MM.1S (cell line): ENCODE measurements at regions not wholly inside any gene's neighbourhood (a gene's known extent, or its start where the extent isn't known, plus 50 kb on each side); places are given as distances from the start of the nearest gene placed in this dataset.

Source experiments
- DNase-seq: peaks from one replicate; pipeline ENCODE4 v3.0.0-alpha.2; 2015
- H2AFZ ChIP-seq: fragments of 300-600 bp; sonication (generic); 2 replicates; pipeline ENCODE4 v1.6.0; 2016; ENCODE audit warnings: antibody characterized with exemption, low read length
- H3F3A ChIP-seq: fragments of 300-600 bp; sonication (generic); 2 replicates; pipeline ENCODE4 v1.6.1; 2016; ENCODE audit warnings: mild to moderate bottlenecking, antibody characterized with exemption, low read length, moderate library complexity, mixed read lengths; ENCODE audit not compliant: insufficient read depth
- H3K27ac ChIP-seq: fragments of 300-600 bp; sonication (generic); 2 replicates; pipeline ENCODE4 v1.5.1; 2016; ENCODE audit warnings: mild to moderate bottlenecking, low read length
- H3K27me3 ChIP-seq: fragments of 300-600 bp; sonication (generic); replicated peaks from 2 replicates; pipeline ENCODE4 v1.6.0; 2016; ENCODE audit warnings: low read length; ENCODE audit not compliant: insufficient read depth
- H3K36me3 ChIP-seq: fragments of 300-600 bp; sonication (generic); replicated peaks from 2 replicates; pipeline ENCODE4 v1.6.1; 2016; ENCODE audit warnings: mild to moderate bottlenecking, low read length, mixed read lengths; ENCODE audit not compliant: insufficient read depth
- H3K4me1 ChIP-seq: fragments of 300-600 bp; sonication (generic); 2 replicates; pipeline ENCODE4 v1.6.1; 2016; ENCODE audit warnings: low read length, mixed read lengths
- H3K4me2 ChIP-seq: fragments of 300-600 bp; sonication (generic); 2 replicates; pipeline ENCODE4 v1.6.0; 2016; ENCODE audit warnings: low read depth, low read length
- H3K4me3 ChIP-seq: fragments of 300-600 bp; sonication (generic); 2 replicates; pipeline ENCODE4 v1.5.1; 2016; ENCODE audit warnings: low read length, mixed read lengths
- H3K79me2 ChIP-seq: fragments of 300-600 bp; sonication (generic); 2 replicates; pipeline ENCODE4 v1.6.1; 2016; ENCODE audit warnings: mixed run types, low read length, mixed read lengths
- H3K9ac ChIP-seq: fragments of 300-600 bp; sonication (generic); 2 replicates; pipeline ENCODE4 v1.6.1; 2016; ENCODE audit warnings: low read length, mixed read lengths
- H3K9me2 ChIP-seq: fragments of 300-600 bp; sonication (generic); replicated peaks from 2 replicates; pipeline ENCODE4 v1.6.1; 2016; ENCODE audit warnings: mild to moderate bottlenecking, low read length, mixed read lengths; ENCODE audit not compliant: insufficient read depth
- H3K9me3 ChIP-seq: fragments of 300-600 bp; sonication (generic); replicated peaks from 2 replicates; pipeline ENCODE4 v1.6.1; 2016; ENCODE audit warnings: mild to moderate bottlenecking, low read length, mixed read lengths; ENCODE audit not compliant: insufficient read depth
- H4K20me1 ChIP-seq: fragments of 300-600 bp; sonication (generic); 2 replicates; pipeline ENCODE4 v1.6.1; 2016; ENCODE audit warnings: mild to moderate bottlenecking, low read length, moderate library complexity, mixed read lengths; ENCODE audit not compliant: insufficient read depth
- EZH2 ChIP-seq: fragments of 300-600 bp; sonication (generic); optimal IDR thresholded peaks from 2 replicates; pipeline ENCODE3; 2017; ENCODE audit warnings: low read depth, mild to moderate bottlenecking, antibody characterized with exemption, low read length, mixed read lengths
- EZH2phosphoT487 ChIP-seq: fragments of 300-600 bp; sonication (generic); IDR thresholded peaks from 2 replicates; pipeline ENCODE4 v1.6.1; 2018; ENCODE audit warnings: antibody characterized with exemption, low read length
- TF ChIP-seq, protein P1 (sequence below): fragments of 300-600 bp; sonication (generic); IDR thresholded peaks from 2 replicates; pipeline ENCODE4 v1.5.1; 2016; ENCODE audit warnings: antibody characterized with exemption, low read length, mixed read lengths

GRCh38 chr2:146458585-146458984, 1386.2 kb upstream of the ACVR2A start:
- no peak for DNase-seq
- H2AFZ ChIP-seq, result no peak overlapping the region

DNA sequence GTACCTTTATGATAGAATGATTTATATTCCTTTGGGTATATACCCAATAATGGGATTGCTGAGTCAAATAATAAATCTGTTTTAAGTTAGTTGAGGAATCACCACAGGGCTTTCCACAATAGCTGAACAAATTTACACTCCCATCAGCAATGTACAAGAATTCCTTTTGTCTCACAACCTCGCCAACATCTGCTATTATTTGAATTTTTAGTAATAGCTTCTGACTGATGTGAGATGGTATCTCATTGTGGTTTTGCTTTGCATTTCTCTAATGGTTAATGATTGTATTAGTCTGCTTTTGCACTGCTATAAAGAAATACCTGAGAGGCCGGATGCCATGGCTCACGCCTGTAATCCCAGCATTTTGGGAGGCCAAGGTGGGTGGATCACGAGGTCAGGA, 1387.6 kb upstream of the ACVR2A start:
- TF ChIP-seq EZH2phosphoT487 (no peak), EZH2 (no peak)
- TF ChIP-seq, protein P1, sequence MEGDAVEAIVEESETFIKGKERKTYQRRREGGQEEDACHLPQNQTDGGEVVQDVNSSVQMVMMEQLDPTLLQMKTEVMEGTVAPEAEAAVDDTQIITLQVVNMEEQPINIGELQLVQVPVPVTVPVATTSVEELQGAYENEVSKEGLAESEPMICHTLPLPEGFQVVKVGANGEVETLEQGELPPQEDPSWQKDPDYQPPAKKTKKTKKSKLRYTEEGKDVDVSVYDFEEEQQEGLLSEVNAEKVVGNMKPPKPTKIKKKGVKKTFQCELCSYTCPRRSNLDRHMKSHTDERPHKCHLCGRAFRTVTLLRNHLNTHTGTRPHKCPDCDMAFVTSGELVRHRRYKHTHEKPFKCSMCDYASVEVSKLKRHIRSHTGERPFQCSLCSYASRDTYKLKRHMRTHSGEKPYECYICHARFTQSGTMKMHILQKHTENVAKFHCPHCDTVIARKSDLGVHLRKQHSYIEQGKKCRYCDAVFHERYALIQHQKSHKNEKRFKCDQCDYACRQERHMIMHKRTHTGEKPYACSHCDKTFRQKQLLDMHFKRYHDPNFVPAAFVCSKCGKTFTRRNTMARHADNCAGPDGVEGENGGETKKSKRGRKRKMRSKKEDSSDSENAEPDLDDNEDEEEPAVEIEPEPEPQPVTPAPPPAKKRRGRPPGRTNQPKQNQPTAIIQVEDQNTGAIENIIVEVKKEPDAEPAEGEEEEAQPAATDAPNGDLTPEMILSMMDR, result no peak
- DNase-seq, result no peak

More at GRCh38 chr2:146458585-146458984, 1386.2 kb upstream of the ACVR2A start:
- Histone ChIP-seq H3K79me2 (no peaks in the 10 kb centered on the region), H3K9ac (no peak overlapping the region), H3F3A (no peaks in the 10 kb centered on the region), H3K27ac (no peak overlapping the region), H3K27me3 (no peaks in the 10 kb centered on the region), H3K4me3 (no peak overlapping the region), H3K36me3 (no peaks in the 10 kb centered on the region), H3K4me1 (peaks cover 4% of the 10 kb centered on the region; the same call in 1 of the 2 replicates), H3K4me2 (no peak overlapping the region), H3K9me2 (no peaks in the 10 kb centered on the region), H4K20me1 (no peaks in the 10 kb centered on the region), H3K9me3 (no peaks in the 10 kb centered on the region)
- TF ChIP-seq EZH2 (no peak), EZH2phosphoT487 (no peak)
- TF ChIP-seq, protein P1, result no peak

DNA sequence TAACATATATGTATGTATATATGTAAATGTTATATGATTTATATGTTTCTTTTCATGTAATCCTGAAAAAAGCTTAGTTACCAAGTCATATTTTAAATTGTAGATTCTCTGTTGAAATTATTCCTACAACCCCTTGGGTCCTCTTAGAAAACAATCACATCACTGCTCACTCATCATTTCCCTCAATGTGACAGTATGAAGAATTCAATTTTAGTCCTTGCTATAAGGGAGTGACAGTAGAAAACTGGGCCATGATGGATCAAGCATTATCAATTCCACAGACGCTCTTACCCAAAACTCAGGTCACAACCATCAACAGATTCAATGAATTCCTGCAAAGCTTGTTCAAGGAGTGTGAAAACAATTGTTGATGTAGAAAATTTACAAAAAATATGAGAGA, 1389.5 kb upstream of the ACVR2A start:
- DNase-seq, result no peak
- Histone ChIP-seq H3K9ac (no peak overlapping the region), H3K9me3 (no peaks in the 10 kb centered on the region), H3K9me2 (no peaks in the 10 kb centered on the region), H4K20me1 (no peaks in the 10 kb centered on the region), H3K4me3 (no peak overlapping the region), H3K4me1 (no peaks in the 10 kb centered on the region), H3K4me2 (no peak overlapping the region), H3K27me3 (no peaks in the 10 kb centered on the region), H3K36me3 (no peaks in the 10 kb centered on the region), H2AFZ (no peak overlapping the region), H3F3A (no peaks in the 10 kb centered on the region), H3K27ac (no peak overlapping the region), H3K79me2 (no peaks in the 10 kb centered on the region)
- TF ChIP-seq EZH2phosphoT487 (no peak), EZH2 (no peak)
- TF ChIP-seq, protein P1, result no peak

More for the DNA sequence above, 1387.6 kb upstream of the ACVR2A start:
- Histone ChIP-seq H3K9ac (no peak overlapping the region), H3K4me1 (peaks cover 4% of the 10 kb centered on the region; the same call in 1 of the 2 replicates), H4K20me1 (no peaks in the 10 kb centered on the region), H3K79me2 (no peaks in the 10 kb centered on the region), H3K27me3 (no peaks in the 10 kb centered on the region), H2AFZ (no peak overlapping the region), H3K4me2 (no peak overlapping the region), H3K36me3 (no peaks in the 10 kb centered on the region), H3K9me2 (no peaks in the 10 kb centered on the region), H3K4me3 (no peak overlapping the region), H3K27ac (no peak overlapping the region), H3F3A (no peaks in the 10 kb centered on the region), H3K9me3 (no peaks in the 10 kb centered on the region)

- H3K4me1 ChIP-seq, result no peaks in the 10 kb centered on the region
- H3K4me3 ChIP-seq, result no peak overlapping the region
- H3K9me3 ChIP-seq, result no peaks in the 10 kb centered on the region
- no peaks in the 10 kb centered on the region for H4K20me1 ChIP-seq
- no peaks in the 10 kb centered on the region for H3K27me3 ChIP-seq
- no peak overlapping the region for H2AFZ ChIP-seq
- no peak overlapping the region for H3K9ac ChIP-seq
- H3K9me2 ChIP-seq, result no peaks in the 10 kb centered on the region
- no peaks in the 10 kb centered on the region for H3F3A ChIP-seq
- TF ChIP-seq, protein P1, result no peak
- TF ChIP-seq EZH2, result no peak
- no peak for TF ChIP-seq EZH2phosphoT487
- no peaks in the 10 kb centered on the region for H3K79me2 ChIP-seq
- H3K36me3 ChIP-seq, result no peaks in the 10 kb centered on the region
- H3K27ac ChIP-seq, result no peak overlapping the region
- no peak for DNase-seq
- no peak overlapping the region for H3K4me2 ChIP-seq
Observed at GRCh38 chr2:146451972-146452371, 1392.9 kb upstream of the ACVR2A start.
